ENCODE measurements at regions not wholly inside any gene's neighbourhood (a gene's known extent, or its start where the extent isn't known, plus 50 kb on each side); places are given as distances from the start of the nearest gene placed in this dataset.

DNA sequence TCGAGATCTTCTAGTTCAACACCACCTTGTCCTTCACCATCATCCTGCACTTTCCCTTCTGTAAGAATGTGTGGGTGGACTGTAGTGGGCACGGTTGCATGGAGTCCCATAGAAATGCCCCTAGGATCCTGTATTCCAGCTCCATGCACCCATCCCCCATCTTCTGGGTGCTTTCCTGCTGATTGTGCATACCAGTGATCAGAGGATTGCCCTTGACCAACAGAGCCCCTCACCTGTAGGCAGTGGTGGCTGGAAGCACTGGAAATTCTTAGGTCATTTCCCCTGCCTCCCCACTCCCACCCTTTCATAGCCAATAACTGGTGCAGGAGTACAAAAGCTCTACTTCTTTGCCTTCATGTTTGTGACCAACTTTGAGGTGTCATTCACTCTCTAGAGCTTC lies 213.4 kb upstream of the ARSJ start:
- CTCF ChIA-PET, result no interaction called here
- no peaks in the 10 kb centered on the region for H3K4me1 ChIP-seq (ENCODE audit: control insufficient read depth in 1 of 2, extremely low read depth in 1 of 2, insufficient read depth in 2 of 2, low read length in 2 of 2)
- POLR2A ChIA-PET, result interaction anchor here in 1 of 2 donors (0.6 kb wide), 1 partner anchor 14 kb away, joined by 6 read pairs; no protein-coding TSS in a partner anchor
- Mint-ChIP-seq H3K36me3 (no peaks in the 10 kb centered on the region), H3K4me1 (no peaks in the 10 kb centered on the region), H3K9me3 (no peaks in the 10 kb centered on the region), H3K4me3 (no peak overlapping the region), H3K27ac (no peak overlapping the region), H3K27me3 (peaks cover 1 to 7% of the 10 kb centered on the region in 2 donors)
- H3K27me3 ChIP-seq (replicated peaks in 1 of 2; ENCODE audit: control insufficient read depth in 2 of 2, extremely low read depth in 1 of 2, insufficient read depth in 2 of 2, low read length in 1 of 2), result no peaks in the 10 kb centered on the region
- H3K9me3 ChIP-seq, result no peaks in the 10 kb centered on the region
- DNase-seq (no peak), ATAC-seq (replicated peaks in 1 of 4) (no peak)
- WGBS (ENCODE audit: insufficient coverage), result no CpG with 5 or more reads among the region's 2 CpGs
- no peak overlapping the region for H3K27ac ChIP-seq (ENCODE audit: low read length)
- no peaks in the 10 kb centered on the region for H3K36me3 ChIP-seq (ENCODE audit: control insufficient read depth in 2 of 2, extremely low read depth in 1 of 2, insufficient read depth in 1 of 2, low read length in 1 of 2)
- no peak overlapping the region for H3K4me3 ChIP-seq (ENCODE audit: control insufficient read depth in 1 of 2, extremely low read depth in 1 of 2, low read length in 1 of 2)

- no peaks in the 10 kb centered on the region for H3K36me3 ChIP-seq (ENCODE audit: control insufficient read depth in 2 of 2, extremely low read depth in 1 of 2, insufficient read depth in 1 of 2, low read length in 1 of 2)
- no peaks in the 10 kb centered on the region for H3K9me3 ChIP-seq
- H3K4me3 Mint-ChIP-seq, result no peak overlapping the region
- ATAC-seq (replicated peaks in 1 of 4) (no peak), DNase-seq (no peak)
- H3K27ac Mint-ChIP-seq, result no peak overlapping the region
- H3K27ac ChIP-seq (ENCODE audit: low read length), result no peak overlapping the region
- H3K4me1 Mint-ChIP-seq, result no peaks in the 10 kb centered on the region
- POLR2A ChIA-PET, result no interaction called here
- no peaks in the 10 kb centered on the region for H3K27me3 ChIP-seq (replicated peaks in 1 of 2; ENCODE audit: control insufficient read depth in 2 of 2, extremely low read depth in 1 of 2, insufficient read depth in 2 of 2, low read length in 1 of 2)
- no peaks in the 10 kb centered on the region for H3K9me3 Mint-ChIP-seq
- H3K4me1 ChIP-seq (ENCODE audit: control insufficient read depth in 1 of 2, extremely low read depth in 1 of 2, insufficient read depth in 2 of 2, low read length in 2 of 2), result no peaks in the 10 kb centered on the region
- peaks cover 1 to 7% of the 10 kb centered on the region in 2 donors for H3K27me3 Mint-ChIP-seq
- CTCF ChIA-PET, result interaction anchor here in 1 of 2 donors (0.7 kb wide), 1 partner anchor 122 kb away, joined by 3 read pairs; no protein-coding TSS in a partner anchor
- WGBS (ENCODE audit: insufficient coverage), result 44% methylated on average over 1 of the region's 5 CpGs
- H3K36me3 Mint-ChIP-seq, result no peaks in the 10 kb centered on the region
- no peak overlapping the region for H3K4me3 ChIP-seq (ENCODE audit: control insufficient read depth in 1 of 2, extremely low read depth in 1 of 2, low read length in 1 of 2)
Observed at GRCh38 chr4:114193624-114194399, 214.4 kb upstream of the ARSJ start.

- no peak overlapping the region for H3K4me3 Mint-ChIP-seq
- no peaks in the 10 kb centered on the region for H3K4me1 Mint-ChIP-seq
- Histone ChIP-seq H3K36me3 (ENCODE audit: control insufficient read depth in 2 of 2, extremely low read depth in 1 of 2, insufficient read depth in 1 of 2, low read length in 1 of 2) (no peaks in the 10 kb centered on the region), H3K4me1 (ENCODE audit: control insufficient read depth in 1 of 2, extremely low read depth in 1 of 2, insufficient read depth in 2 of 2, low read length in 2 of 2) (no peaks in the 10 kb centered on the region), H3K9me3 (no peaks in the 10 kb centered on the region), H3K27ac (ENCODE audit: low read length) (no peak overlapping the region), H3K27me3 (replicated peaks in 1 of 2; ENCODE audit: control insufficient read depth in 2 of 2, extremely low read depth in 1 of 2, insufficient read depth in 2 of 2, low read length in 1 of 2) (peaks cover 0 to 7% of the 10 kb centered on the region in 2 experiments), H3K4me3 (ENCODE audit: control insufficient read depth in 1 of 2, extremely low read depth in 1 of 2, low read length in 1 of 2) (no peak overlapping the region)
- ChIA-PET POLR2A (no interaction called here), CTCF (no interaction called here)
- no peak for ATAC-seq (replicated peaks in 1 of 4)
- DNase-seq, result no peak
- no peaks in the 10 kb centered on the region for H3K36me3 Mint-ChIP-seq
- no peak overlapping the region for H3K27ac Mint-ChIP-seq
- peaks cover 1 to 10% of the 10 kb centered on the region in 2 donors for H3K27me3 Mint-ChIP-seq
- no CpG with 5 or more reads among the region's 2 CpGs for WGBS (ENCODE audit: insufficient coverage)
- no peaks in the 10 kb centered on the region for H3K9me3 Mint-ChIP-seq
Observed at GRCh38 chr4:114196606-114197005, 217.2 kb upstream of the ARSJ start.

GRCh38 chr4:114200026-114200425 lies 220.6 kb upstream of the ARSJ start:
- no peaks in the 10 kb centered on the region for H3K9me3 ChIP-seq
- POLR2A ChIA-PET, result interaction anchor here in 1 of 2 donors (0.6 kb wide), 1 partner anchor 810 kb away, joined by 6 read pairs; no protein-coding TSS in a partner anchor
- no peaks in the 10 kb centered on the region for H3K9me3 Mint-ChIP-seq
- no peak overlapping the region for H3K4me3 Mint-ChIP-seq
- H3K36me3 ChIP-seq (ENCODE audit: control insufficient read depth in 2 of 2, extremely low read depth in 1 of 2, insufficient read depth in 1 of 2, low read length in 1 of 2), result no peaks in the 10 kb centered on the region
- H3K4me3 ChIP-seq (ENCODE audit: control insufficient read depth in 1 of 2, extremely low read depth in 1 of 2, low read length in 1 of 2), result no peak overlapping the region
- no peaks in the 10 kb centered on the region for H3K4me1 Mint-ChIP-seq
- H3K27ac Mint-ChIP-seq, result no peak overlapping the region
- no peaks in the 10 kb centered on the region for H3K36me3 Mint-ChIP-seq
- CTCF ChIA-PET, result no interaction called here
- ATAC-seq (replicated peaks in 1 of 4) (no peak), DNase-seq (no peak)
- no peaks in the 10 kb centered on the region for H3K4me1 ChIP-seq (ENCODE audit: control insufficient read depth in 1 of 2, extremely low read depth in 1 of 2, insufficient read depth in 2 of 2, low read length in 2 of 2)
- WGBS (ENCODE audit: insufficient coverage), result 94% methylated on average over 2 of the region's 3 CpGs
- no peak overlapping the region for H3K27ac ChIP-seq (ENCODE audit: low read length)
- peaks cover 1 to 10% of the 10 kb centered on the region in 2 donors for H3K27me3 Mint-ChIP-seq
- H3K27me3 ChIP-seq (replicated peaks in 1 of 2; ENCODE audit: control insufficient read depth in 2 of 2, extremely low read depth in 1 of 2, insufficient read depth in 2 of 2, low read length in 1 of 2), result peaks cover 0 to 7% of the 10 kb centered on the region in 2 experiments

GRCh38 chr4:114205261-114205660 lies 225.8 kb upstream of the ARSJ start:
- H3K27ac Mint-ChIP-seq, result no peak overlapping the region
- H3K36me3 Mint-ChIP-seq, result no peaks in the 10 kb centered on the region
- H3K9me3 Mint-ChIP-seq, result no peaks in the 10 kb centered on the region
- WGBS (ENCODE audit: insufficient coverage), result no CpG with 5 or more reads among the region's 1 CpG
- Histone ChIP-seq H3K27ac (ENCODE audit: low read length) (no peak overlapping the region), H3K27me3 (replicated peaks in 1 of 2; ENCODE audit: control insufficient read depth in 2 of 2, extremely low read depth in 1 of 2, insufficient read depth in 2 of 2, low read length in 1 of 2) (peaks cover 0 to 7% of the 10 kb centered on the region in 2 experiments), H3K9me3 (no peaks in the 10 kb centered on the region), H3K36me3 (ENCODE audit: control insufficient read depth in 2 of 2, extremely low read depth in 1 of 2, insufficient read depth in 1 of 2, low read length in 1 of 2) (no peaks in the 10 kb centered on the region), H3K4me1 (ENCODE audit: control insufficient read depth in 1 of 2, extremely low read depth in 1 of 2, insufficient read depth in 2 of 2, low read length in 2 of 2) (no peaks in the 10 kb centered on the region), H3K4me3 (ENCODE audit: control insufficient read depth in 1 of 2, extremely low read depth in 1 of 2, low read length in 1 of 2) (no peak overlapping the region)
- ChIA-PET POLR2A (no interaction called here), CTCF (interaction anchor here in 1 of 2 donors (0.5 kb wide), 1 partner anchor 27 kb away, joined by 4 read pairs; no protein-coding TSS in a partner anchor)
- H3K4me1 Mint-ChIP-seq, result no peaks in the 10 kb centered on the region
- peaks cover 4 to 19% of the 10 kb centered on the region in 2 donors for H3K27me3 Mint-ChIP-seq
- H3K4me3 Mint-ChIP-seq, result no peak overlapping the region
- ATAC-seq (replicated peaks in 1 of 4) (no peak), DNase-seq (no peak)

GRCh38 chr4:114208574-114209151 lies 229.2 kb upstream of the ARSJ start:
- Histone ChIP-seq H3K4me1 (ENCODE audit: control insufficient read depth in 1 of 2, extremely low read depth in 1 of 2, insufficient read depth in 2 of 2, low read length in 2 of 2) (no peaks in the 10 kb centered on the region), H3K4me3 (ENCODE audit: control insufficient read depth in 1 of 2, extremely low read depth in 1 of 2, low read length in 1 of 2) (no peak overlapping the region), H3K36me3 (ENCODE audit: control insufficient read depth in 2 of 2, extremely low read depth in 1 of 2, insufficient read depth in 1 of 2, low read length in 1 of 2) (no peaks in the 10 kb centered on the region), H3K27ac (ENCODE audit: low read length) (no peak overlapping the region), H3K9me3 (no peaks in the 10 kb centered on the region), H3K27me3 (replicated peaks in 1 of 2; ENCODE audit: control insufficient read depth in 2 of 2, extremely low read depth in 1 of 2, insufficient read depth in 2 of 2, low read length in 1 of 2) (no peaks in the 10 kb centered on the region)
- ATAC-seq (replicated peaks in 1 of 4) (no peak), DNase-seq (no peak)
- no peaks in the 10 kb centered on the region for H3K9me3 Mint-ChIP-seq
- H3K4me1 Mint-ChIP-seq, result no peaks in the 10 kb centered on the region
- H3K27ac Mint-ChIP-seq, result no peak overlapping the region
- ChIA-PET POLR2A (no interaction called here), CTCF (no interaction called here)
- WGBS (ENCODE audit: insufficient coverage), result 56% methylated on average over 3 of the region's 3 CpGs
- peaks cover 4 to 20% of the 10 kb centered on the region in 2 donors for H3K27me3 Mint-ChIP-seq
- no peak overlapping the region for H3K4me3 Mint-ChIP-seq
- H3K36me3 Mint-ChIP-seq, result no peaks in the 10 kb centered on the region

All from T-cell (primary cell).